NOMO-1 (cell line): ENCODE measurements at regions not wholly inside any gene's neighbourhood (a gene's known extent, or its start where the extent isn't known, plus 50 kb on each side); places are given as distances from the start of the nearest gene placed in this dataset.
"Not testable (repeated sequence)": the region's sequence is repeated elsewhere in the genome, so short reads cannot be mapped to it uniquely, and the experiment has no call there.

ENCODE experiments used
- DNase-seq, 2 experiments: peaks; one replicate each; lab custom pipeline; 2025; ENCODE audit not compliant: unreplicated experiment in 2 of 2; lab: John Stamatoyannopoulos, UW

DNA sequence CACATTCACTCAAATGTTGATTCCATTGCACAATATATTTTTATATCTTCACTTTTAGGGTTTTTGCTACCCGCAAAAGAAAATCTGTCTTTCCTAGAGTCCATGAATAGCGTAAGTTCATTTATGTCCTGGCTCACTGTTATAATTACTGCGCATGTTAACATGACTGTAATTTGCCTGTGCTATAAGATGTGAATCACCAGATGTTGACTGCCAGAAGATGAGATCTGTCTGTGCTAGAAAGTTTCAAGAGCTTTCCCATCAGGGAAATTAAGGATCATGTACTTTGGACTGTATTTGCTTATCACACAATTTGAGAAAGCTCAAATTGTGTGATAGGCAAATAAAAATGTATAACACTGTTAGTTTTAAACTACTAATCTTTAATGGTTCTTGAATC is 322.5 kb downstream of the CHL1 start:
- no peak for DNase-seq

DNA sequence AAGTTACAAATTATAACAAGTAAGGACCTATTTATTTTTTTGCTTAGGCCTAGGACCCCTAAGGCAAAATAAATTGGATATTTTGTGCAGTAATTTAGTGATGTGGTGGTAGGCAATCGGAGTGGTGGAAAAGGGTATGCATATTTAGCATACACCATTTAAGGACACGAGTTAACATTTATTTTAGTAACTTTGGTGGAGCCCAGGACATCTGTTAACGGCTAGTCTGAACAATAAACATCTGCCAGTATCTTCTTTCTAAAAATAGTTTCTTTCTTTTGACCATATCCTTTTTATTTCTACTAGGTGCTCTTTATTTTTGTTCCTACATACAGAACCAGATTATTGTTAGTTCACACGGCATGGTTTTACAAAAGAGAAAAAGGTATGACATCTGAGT is 326.3 kb downstream of the CHL1 start:
- no peak for DNase-seq

DNA sequence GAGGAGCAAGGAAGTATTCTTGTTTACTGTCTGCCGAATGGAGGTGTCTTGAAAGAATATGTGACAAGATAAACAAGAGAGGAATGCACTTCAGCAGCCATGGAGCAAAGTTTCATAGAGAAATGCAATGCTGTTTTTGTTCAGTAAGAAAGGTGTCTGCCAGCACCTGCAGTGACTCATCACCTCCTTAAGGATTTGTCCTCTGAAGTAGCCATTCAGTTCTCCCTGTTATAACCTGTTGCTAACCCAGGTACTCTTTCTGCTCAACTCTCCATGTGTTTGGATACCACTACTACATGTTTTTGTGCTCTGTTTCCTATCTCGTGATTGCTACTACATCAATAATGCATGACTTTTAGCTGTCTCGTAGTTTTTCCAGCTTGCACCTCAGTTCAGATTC is 328.9 kb downstream of the CHL1 start:
- DNase-seq, result no peak

DNA sequence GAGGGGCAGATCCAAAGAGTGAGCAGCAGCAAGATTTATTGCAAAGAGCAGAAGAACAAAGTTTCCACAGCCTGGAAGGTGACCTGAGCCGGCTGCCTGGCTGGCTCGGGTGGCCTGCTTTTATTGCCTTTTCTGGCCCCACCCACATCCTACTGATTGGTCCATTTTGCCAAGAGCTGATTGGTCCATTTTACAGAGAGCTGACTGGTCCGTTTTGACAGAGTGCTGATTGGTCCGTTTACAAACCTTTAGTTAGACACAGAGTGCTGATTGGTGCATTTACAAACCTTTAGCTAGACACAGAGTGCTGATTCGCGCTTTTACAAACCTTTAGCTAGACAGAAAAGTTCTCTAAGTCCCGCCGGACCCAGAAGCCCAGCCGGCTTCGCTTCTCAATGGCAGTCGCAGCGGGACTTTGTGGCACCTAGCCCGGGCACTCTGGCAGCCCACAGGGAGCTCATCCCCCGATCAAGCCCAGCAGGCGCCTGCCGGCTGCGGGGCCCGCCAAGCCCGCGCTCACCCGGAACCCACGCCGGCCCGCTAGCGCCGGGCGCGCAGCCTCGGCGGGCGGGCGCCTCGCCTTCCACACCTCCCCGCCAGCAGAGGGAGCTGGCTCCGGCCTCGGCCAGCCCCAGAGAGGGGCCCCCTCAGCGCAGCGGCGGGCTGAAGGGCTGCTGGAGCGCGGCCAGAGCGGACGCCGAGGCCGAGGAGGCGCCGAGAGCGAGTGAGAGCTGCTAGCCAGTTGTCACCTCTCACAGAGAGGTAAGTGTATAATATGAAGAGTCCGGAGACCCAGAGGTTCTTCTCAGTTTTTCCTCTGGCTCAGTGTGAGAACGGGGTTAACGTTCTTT is 339.2 kb downstream of the CHL1 start:
- DNase-seq, result no peak

DNA sequence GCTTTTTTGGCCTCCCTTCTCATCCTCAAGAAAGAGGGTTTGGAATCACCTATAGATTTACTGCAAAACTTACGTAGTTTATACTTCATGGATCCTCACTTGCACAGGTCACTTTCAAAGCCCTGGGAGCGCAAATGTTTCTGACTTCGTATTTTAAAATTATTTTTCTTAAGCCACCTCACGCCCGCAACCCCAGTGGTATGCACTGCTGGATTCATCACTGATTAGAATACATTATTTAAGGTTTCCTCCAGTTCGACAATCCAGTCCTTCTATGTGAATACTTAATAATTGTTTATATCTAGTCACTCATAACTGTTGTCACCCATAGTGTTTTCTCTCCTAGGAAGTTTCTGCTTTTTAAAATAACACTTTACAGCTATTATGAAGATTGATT is 339.9 kb downstream of the CHL1 start:
- no peak for DNase-seq

DNA sequence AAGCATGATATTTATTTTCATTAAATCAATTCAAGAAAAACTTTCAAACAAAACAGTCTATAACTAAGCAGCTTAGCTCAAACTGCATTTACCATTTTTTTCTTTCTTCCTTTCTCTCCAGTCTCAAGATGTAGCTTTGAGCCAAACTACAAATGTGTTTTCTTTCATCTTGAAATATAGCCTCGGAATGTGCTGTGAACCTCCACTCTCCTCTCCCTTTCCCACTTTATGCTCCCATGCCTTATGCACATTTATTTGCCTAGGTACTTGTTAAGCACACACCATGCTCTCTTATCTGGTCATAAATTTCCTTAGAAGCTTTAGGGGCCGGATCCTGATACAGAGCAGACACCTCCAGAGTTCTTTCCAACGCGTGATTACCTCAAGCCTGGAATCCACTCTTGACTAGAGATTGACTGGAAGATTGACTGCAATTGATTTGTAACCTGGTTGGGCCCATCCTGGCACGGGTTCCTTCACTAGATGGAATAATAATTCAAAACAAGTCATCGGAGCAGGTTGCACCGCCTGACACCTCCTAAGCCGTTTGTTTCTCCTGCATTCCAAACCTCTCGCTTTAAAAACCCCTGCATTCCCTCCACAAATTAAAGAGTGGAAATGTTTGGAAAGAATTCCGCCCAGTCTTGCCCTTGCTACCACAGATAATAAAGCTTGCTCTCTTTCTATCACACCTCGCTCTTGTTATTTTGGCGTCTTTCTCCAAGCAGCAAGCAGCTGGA is 344.7 kb downstream of the CHL1 start:
- DNase-seq, result no peak

DNA sequence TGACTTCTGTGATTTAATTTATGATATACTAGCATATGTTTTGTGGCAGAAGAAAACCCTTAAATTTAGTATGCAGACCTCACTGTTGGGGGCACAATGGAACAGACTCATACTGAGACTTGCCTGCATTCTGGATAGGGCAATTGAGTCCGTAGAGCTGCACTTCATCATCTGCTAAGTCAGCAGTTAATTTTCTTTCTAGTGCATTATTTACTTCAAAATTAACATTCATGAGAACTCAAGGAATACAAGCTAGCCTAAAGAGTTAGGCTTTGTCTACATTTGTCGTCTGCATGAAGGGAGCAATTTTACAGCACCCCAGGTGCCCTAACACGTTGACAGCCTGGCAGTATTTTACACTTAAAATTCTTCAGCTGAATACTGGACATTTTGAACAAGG is 345.5 kb downstream of the CHL1 start:
- no peak for DNase-seq

DNA sequence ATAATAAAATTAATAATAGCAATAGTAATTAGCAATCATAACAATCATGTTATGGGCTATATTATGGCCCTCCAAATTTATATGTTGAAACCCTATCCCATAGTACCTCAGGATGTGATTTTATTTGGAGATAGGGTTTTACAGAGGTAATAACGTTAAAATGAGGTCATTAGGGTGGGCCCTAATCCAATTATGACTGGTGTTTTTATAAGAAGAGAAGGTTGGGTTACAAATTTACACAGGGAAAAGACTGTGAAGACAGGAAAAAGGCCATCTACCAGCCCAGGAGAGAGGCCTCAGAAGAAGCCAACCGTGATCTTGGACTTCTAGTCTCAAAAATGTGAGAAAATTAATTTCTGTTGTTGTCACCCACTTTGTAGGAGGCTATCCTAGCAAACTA is 353.1 kb downstream of the CHL1 start:
- DNase-seq, result no peak

DNA sequence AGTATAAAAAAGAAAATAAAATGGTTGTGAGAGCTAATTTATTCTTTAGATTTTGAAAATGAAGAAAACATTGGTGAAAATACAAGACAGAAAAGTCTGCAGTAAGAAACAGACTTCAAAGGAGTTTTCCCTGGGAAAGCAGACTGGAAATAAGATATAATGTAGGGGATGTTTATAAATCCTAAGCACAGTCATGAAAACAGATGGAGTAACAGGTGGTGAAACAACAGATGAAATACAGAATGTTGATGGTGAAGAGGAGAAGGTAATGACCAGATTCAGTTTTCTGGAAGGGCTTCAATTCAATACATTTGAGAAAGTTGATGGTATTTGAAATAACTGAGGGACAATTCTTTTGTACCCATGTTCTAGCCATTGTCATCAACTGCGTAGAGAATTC is 353.9 kb downstream of the CHL1 start:
- no peak for DNase-seq

DNA sequence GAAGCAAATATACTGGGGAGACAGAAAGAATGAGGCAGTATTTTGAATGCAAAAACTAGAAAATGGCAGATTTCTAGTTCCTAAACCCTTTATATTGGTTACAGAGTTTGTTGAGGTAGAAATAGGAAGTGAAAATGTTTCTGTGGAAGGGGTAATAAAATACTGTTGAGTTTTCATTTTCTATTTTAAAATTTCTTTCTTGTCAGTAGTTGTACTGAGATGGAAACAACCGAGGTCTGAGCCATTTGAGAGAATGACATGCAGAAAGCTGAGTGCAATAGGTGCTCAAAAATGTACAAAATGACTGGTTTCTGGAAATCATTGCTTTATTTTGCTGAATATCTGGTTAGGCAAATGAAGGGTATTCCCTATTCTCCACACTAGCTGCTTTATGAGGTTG is 361.4 kb downstream of the CHL1 start:
- DNase-seq, result peak in 1 of 2 experiments; percentile 44

DNA sequence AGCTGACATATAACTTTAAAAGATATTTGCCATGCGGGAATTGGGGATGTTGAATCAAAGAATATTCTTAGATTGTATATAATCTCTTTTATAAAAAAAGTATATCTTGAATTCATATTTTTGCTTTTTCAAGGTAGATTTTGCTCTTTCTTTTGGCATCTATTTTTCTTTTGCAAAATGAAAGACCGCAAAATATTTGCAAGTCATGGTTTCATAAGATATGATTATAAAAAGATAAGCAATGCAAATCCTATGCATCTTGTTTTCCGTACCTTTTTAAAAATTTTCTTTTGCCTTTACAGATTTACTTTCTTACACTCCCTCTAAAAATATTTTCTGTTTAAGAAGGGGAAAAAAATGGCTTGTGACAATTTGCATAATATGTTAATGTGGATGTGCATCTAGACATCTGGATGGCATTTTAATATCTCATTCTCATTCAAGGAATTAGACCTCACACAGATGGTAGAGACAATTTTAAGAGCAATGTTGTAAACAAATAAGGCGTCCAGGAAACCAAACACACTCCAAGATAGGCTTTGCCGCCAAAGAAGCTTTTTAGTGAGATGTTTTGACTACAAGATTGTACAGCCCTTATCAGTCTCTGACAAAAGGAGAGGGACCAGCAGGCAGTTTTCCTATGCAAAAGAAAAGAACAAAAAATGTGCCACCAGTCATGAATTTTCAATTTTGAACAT is 371.1 kb downstream of the CHL1 start:
- DNase-seq, result no peak

DNA sequence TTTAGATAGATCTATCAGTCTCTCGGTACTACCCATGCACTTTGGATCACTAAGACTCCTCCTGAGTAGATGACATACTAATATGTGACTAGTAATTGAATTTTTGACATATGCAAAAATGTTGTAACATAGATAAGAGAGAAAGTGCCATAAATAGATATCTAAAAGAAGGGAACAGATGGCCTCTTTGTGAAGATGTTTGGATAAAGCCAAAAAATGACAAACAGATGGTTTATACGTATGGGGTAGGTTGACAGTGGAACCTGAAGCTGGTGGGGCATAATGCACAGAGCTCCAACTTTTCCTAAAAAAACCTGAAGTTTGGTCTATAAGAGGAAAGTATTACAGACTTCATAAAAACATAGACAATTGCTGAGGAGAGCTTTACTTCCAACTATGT is 383.0 kb downstream of the CHL1 start:
- DNase-seq, result not testable (repeated sequence)

DNA sequence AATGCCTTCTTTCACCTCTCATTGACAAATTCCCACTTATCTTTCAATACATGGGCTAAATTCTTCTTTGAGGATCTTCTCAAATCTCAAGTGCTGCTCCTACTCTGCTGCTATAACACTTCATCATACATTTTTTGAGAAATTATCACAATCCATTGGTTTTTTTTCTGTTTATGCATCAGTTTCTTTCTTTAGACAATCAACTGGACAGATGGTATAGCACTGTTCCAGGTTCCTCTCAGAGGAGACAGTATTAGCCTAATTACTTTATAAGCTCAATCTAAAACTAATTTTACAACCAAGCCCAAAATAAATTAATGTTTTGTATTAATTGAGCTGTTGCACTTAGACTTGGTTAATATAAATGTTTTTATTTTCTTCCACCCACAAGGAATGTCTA is 392.5 kb downstream of the CHL1 start:
- DNase-seq, result not testable (repeated sequence)

DNA sequence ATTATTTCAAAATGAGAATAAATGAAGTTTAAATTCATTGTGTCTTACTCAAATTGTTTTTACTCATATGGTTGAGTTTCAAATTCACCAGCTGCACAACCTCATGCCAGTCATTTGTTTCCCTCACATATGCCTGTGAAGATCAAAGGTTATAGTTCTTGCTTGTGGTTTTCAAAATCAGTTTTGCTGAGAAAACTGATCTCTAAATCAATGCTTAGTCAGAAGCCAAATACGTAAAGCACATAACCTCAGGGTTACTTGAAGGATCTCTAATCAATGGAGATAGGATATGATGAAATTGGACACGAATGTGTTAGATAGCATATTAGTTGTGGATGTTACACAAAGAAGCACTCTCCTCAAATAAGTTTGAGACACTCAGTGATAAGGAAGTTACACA is 400.7 kb downstream of the CHL1 start:
- DNase-seq, result not testable (repeated sequence)

DNA sequence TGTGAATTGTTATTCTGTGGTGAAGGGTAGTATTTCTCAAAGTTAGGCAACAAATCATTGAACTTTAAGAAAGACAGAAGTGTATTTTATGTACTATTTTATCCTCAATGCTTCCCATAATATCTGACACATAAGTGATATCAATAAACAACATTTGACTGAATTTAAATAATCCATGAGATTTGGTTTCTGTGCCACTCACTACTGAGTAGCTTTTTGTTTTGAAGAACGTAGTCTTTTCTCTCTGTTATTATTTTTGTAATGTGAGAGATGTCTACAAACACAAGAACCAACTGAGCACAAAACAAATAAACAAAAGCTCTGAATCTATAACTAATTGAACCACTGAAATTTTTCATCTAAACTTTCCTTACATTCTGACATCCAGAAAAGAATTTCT is 401.2 kb downstream of the CHL1 start:
- DNase-seq, result not testable (repeated sequence)

DNA sequence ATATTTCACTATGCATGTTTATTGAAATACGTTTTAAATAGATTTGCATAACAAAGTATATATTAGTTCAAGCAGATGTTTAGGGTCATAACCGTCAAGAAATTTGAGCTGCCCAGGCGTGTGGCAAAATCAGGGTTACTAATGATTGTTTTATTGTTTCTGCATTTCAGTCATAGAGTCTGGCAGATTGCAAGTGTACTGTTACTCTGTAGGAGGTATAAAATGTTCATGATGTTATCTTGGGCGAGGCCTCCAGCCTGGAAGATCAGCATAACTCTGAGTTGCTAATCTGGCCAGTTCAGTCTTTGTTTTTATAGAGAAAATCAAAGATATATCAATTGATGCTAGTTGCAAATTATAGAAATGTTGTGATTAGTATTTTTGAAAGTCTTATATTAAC is 410.9 kb downstream of the CHL1 start:
- not testable (repeated sequence) for DNase-seq

DNA sequence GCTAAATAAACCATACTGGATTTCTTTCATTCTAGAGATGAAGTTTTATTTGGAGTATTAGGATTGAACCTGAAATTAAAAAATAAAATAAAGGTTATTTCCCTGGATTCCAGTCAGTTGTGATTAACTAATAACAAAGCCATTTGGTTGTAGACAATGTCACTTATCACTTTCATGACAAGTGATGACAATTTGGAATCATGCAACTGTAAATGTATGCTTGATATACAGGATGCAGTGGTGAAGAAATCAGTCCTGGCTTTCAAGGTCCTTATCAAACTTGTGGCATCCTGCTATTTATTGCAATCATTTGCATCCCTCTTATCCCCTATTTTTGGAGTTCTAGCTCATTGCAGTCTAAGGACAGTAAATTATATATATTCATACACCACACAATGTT is 425.2 kb downstream of the CHL1 start:
- DNase-seq, result no peak

DNA sequence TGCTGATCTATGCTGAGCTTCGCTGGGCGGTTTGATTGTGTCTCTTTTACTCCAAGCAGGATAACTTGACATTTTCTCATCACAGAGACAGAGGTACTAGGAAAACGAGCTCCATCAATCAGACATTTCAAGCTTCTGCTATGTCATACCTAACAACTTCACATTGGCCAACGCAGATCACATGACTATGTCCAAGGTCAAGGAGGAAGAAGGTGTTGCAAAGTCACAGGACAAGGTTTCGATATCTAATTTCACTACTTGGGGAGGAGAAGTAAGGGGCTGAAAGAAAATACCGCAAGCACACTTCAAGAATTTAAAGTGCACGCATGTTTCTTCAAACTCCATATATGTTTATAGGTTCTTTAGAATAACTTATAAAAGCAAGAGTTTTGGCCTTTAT is 425.8 kb downstream of the CHL1 start:
- no peak for DNase-seq

DNA sequence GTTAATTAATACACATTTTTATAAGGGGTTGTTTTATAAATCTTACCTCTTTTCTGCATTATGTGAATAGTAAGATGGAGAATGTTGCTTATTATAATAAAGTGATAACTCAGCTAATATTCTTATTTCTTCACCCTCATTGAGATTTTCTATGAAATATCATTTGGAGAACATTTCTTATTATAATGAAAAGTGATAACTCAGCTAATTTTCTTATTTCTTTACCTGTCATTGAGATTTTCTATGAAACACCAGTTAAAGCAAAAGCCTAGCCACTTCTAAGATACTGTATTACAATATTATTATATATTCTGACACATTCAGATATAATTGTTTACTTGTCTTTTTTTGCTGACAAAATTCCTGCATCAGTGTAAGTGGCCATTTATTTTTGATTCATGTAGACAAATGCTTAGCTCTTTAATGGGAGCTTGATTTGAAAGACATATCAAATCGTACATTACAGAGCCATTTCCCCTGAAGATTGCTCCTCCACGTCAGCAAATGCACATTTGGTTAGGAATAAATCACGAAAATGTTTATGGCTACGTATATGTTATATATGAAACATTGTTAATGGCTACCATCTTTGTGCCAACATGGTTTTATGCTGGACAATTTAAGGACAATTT is 427.5 kb downstream of the CHL1 start:
- no peak for DNase-seq

DNA sequence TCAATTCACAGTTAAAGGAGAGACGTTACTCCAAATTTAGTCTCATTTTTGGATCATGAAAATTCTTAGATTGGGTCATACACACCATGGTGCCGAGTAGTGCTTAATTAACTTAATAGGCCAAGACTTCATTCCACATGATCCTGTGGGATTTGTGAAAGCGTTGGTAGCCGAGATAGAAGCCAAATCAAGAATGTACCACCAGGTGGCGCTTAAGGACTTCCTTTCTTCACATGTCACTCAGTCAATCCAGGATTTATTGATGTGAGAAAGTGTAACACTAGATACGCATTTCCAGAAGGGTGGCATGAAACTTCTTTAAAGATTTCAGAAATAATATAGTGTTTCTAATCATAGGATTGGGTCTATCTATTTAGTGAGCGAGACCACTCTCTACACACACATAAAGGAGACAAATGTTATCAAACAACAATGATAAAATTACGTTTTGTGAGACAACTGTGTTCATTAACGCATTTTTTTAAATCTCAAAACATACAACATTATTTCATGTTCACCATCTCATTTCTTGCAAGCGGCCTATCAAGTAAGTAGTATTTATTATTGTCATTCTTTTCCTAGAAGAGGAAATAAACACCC is 436.1 kb downstream of the CHL1 start:
- DNase-seq, result peak in 1 of 2 experiments; percentile 31

DNA sequence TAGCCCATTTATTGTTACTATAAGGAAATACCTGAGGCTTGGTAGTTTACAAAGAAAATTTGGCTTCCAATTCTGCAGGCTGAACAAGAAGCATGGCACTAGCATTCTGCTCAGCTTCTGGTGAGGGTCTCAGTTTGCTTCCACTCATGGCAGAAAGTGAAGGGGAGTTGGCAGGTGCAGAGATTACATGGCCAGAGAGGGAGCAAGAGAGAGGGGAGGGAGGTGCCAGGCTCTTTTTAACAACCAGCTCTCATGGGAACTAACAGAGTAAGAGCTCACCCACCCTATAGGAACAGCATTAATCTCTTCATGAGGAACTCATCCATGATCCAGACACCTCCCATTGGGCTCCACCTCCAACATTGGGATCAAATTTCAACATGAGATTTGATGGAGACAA is 437.9 kb downstream of the CHL1 start:
- no peak for DNase-seq
